ENCODE measurements at regions not wholly inside any gene's neighbourhood (a gene's known extent, or its start where the extent isn't known, plus 50 kb on each side); places are given as distances from the start of the nearest gene placed in this dataset.

DNA sequence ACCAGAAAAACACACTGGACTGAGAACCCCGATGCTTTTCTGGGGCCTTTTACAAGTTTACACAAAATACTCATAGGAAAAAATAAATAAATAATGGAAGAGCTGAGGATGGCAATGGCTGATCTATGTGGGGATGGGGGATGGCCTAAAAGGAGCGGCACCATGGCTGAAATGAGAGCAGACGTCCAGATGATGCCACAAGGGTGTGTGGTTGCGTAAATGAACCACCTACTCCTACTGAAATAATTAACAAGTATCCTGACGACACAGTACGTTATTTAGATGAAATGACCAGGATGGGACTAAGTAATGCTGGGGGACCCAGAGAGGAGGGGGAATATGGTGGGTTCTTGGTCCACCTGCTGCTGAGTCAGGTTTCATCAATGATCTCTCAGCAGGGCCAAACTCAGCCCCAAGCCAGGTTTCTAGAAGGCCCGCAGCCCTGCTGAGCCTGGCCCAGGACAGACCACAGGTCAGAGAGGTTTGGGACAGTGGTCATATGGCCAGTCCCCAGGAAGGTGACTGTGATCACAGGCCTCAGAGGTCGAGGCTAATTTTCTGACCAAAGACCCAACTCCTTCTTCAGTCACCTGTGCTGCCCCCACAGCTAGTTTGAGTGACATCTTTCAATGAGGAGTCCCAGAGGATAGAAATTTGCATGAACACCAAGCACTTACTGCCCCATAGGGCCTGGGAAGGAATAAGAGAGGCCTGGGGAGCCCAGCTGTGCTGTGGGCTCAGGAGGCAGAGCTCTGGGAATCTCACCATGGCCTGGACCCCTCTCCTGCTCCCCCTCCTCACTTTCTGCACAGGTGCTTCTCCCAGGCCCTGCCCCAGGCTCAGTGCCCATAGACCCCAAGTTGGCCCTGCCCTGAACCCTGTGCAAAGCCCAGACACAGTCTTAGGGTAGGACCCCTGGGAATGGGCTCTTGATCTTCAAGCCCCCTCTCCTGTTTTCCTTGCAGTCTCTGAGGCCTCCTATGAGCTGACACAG, 76.3 kb upstream of the IGLL5 start:
- Histone ChIP-seq H2AFZ (no peak overlapping the region), H3K79me2 (ENCODE audit: low read depth) (no peaks in the 10 kb centered on the region), H3K4me1 (replicated peaks; ENCODE audit: insufficient read depth) (no peaks in the 10 kb centered on the region), H3K27me3 (ENCODE audit: insufficient read depth, low read depth) (peaks cover 48% of the 10 kb centered on the region), H3K9me3 (ENCODE audit: insufficient read depth, low read depth) (no peaks in the 10 kb centered on the region), H3K36me3 (ENCODE audit: low read depth) (no peaks in the 10 kb centered on the region), H3K4me3 (no peak overlapping the region), H4K20me1 (ENCODE audit: insufficient read depth) (no peaks in the 10 kb centered on the region), H3K27ac (no peak overlapping the region), H3K4me2 (no peak overlapping the region), H3K9me2 (ENCODE audit: insufficient read depth) (no peaks in the 10 kb centered on the region), H3F3A (ENCODE audit: insufficient read depth, low read depth) (no peaks in the 10 kb centered on the region)
- ChIA-PET CTCF (no interaction called here), POLR2A (ENCODE audit: unreplicated experiment) (no interaction called here)
- no TSS peak for BruUV-seq (replicated peaks)
- intact Hi-C loops (cut with micrococcal nuclease; ENCODE audit: unreplicated experiment): no loop called here
- no peak for DNase-seq
- TF ChIP-seq, protein P1, sequence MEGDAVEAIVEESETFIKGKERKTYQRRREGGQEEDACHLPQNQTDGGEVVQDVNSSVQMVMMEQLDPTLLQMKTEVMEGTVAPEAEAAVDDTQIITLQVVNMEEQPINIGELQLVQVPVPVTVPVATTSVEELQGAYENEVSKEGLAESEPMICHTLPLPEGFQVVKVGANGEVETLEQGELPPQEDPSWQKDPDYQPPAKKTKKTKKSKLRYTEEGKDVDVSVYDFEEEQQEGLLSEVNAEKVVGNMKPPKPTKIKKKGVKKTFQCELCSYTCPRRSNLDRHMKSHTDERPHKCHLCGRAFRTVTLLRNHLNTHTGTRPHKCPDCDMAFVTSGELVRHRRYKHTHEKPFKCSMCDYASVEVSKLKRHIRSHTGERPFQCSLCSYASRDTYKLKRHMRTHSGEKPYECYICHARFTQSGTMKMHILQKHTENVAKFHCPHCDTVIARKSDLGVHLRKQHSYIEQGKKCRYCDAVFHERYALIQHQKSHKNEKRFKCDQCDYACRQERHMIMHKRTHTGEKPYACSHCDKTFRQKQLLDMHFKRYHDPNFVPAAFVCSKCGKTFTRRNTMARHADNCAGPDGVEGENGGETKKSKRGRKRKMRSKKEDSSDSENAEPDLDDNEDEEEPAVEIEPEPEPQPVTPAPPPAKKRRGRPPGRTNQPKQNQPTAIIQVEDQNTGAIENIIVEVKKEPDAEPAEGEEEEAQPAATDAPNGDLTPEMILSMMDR (conservative IDR thresholded peaks at IDR 0.05): no peak
- no peak for TF ChIP-seq EZH2 (IDR thresholded peaks at IDR 0.05; ENCODE audit: low read depth)

DNA sequence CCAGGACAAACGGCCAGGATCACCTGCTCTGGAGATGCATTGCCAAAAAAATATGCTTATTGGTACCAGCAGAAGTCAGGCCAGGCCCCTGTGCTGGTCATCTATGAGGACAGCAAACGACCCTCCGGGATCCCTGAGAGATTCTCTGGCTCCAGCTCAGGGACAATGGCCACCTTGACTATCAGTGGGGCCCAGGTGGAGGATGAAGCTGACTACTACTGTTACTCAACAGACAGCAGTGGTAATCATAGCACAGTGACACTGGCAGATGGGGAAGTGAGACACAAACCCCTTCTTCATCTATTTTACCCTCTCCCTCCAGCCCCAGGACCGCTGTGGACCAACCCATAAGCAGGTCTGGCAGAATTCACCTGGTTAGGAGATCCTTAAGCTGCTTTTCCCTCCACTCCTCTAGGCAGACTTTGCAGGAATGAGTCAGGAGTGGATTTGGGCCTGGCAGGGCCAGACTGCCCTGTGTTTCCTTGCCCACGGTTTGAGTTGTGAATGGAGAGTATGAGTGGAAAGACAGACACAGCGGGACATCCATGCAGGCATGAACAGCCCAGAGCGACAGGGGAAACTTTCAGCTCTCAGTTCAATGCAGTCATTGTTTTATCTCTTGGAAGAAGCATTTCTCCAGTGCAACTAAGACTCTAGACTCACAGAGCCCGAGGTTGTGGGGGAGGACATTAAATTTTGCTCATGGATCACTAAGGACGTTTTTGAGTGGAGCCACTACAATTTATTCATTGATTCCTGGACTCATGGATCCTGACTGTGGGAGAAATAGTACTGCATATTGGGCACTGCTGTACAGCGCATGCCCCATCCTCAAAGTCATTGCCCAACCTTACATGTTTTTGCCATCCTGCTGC, 75.3 kb upstream of the IGLL5 start:
- BruUV-seq (replicated peaks): no TSS peak
- POLR2A ChIA-PET (ENCODE audit: unreplicated experiment): no interaction called here
- Histone ChIP-seq H3K4me2 (no peak overlapping the region), H3F3A (ENCODE audit: insufficient read depth, low read depth) (no peaks in the 10 kb centered on the region), H4K20me1 (ENCODE audit: insufficient read depth) (no peaks in the 10 kb centered on the region), H3K4me1 (replicated peaks; ENCODE audit: insufficient read depth) (no peaks in the 10 kb centered on the region), H3K9me2 (ENCODE audit: insufficient read depth) (no peaks in the 10 kb centered on the region), H3K79me2 (ENCODE audit: low read depth) (no peaks in the 10 kb centered on the region), H3K36me3 (ENCODE audit: low read depth) (no peaks in the 10 kb centered on the region), H2AFZ (no peak overlapping the region), H3K9me3 (ENCODE audit: insufficient read depth, low read depth) (no peaks in the 10 kb centered on the region), H3K27me3 (ENCODE audit: insufficient read depth, low read depth) (peaks cover 49% of the 10 kb centered on the region), H3K27ac (no peak overlapping the region), H3K4me3 (no peak overlapping the region)
- no peak for TF ChIP-seq EZH2 (IDR thresholded peaks at IDR 0.05; ENCODE audit: low read depth)
- TF ChIP-seq, protein P1 (conservative IDR thresholded peaks at IDR 0.05): no peak
- CTCF ChIA-PET: no interaction called here
- intact Hi-C loops (cut with micrococcal nuclease; ENCODE audit: unreplicated experiment): no loop called here
- DNase-seq: no peak

DNA sequence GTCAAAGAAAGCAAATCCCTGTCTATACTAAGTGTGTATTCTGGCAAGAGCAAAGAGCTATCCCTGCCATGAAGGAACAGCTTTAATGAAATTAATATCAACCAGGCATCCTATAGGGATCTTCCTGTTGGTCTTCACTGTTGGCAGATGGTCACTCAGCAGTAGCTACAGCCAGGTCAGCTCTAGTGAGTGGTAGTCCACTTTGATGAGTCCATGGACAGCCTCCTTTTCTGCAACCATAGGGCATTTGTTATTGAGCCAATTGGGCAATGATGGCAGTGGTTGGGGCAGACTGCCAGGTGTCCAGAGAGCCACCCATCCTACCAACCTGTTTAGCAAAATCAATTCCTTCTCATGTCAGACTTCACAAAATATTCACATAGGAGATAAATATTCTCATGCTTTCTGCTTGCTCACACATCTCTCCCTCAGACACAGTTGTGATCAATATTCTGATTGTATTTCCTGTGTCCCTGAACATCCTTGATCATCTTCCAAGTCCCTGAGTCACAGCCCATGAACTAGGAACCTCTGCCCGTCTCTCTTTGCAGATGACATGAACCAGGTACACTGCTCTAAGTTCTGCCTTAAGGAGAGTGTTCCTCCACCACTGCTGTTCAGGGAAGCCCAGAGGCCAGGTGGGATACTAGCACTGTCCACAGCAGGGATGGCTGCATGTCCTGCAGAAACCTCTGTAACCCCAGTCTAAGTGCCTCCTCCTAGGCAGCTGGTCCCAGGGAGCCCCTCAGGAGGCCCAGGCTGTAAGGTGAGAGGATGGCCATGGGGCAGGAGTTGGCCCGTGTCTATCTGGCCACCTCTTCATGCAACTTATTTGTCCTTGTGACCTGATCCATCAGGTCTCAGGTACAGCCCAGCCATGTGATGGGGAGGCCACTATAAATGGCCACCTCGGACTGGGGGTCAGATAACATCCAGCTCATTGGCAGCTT, 74.2 kb upstream of the IGLL5 start:
- Histone ChIP-seq H3K79me2 (ENCODE audit: low read depth) (no peaks in the 10 kb centered on the region), H3F3A (ENCODE audit: insufficient read depth, low read depth) (no peaks in the 10 kb centered on the region), H3K27me3 (ENCODE audit: insufficient read depth, low read depth) (peaks cover 49% of the 10 kb centered on the region), H3K4me3 (no peak overlapping the region), H3K4me1 (replicated peaks; ENCODE audit: insufficient read depth) (no peaks in the 10 kb centered on the region), H3K9me2 (ENCODE audit: insufficient read depth) (no peaks in the 10 kb centered on the region), H3K4me2 (no peak overlapping the region), H3K36me3 (ENCODE audit: low read depth) (no peaks in the 10 kb centered on the region), H2AFZ (no peak overlapping the region), H4K20me1 (ENCODE audit: insufficient read depth) (no peaks in the 10 kb centered on the region), H3K9me3 (ENCODE audit: insufficient read depth, low read depth) (no peaks in the 10 kb centered on the region), H3K27ac (no peak overlapping the region)
- no TSS peak for BruUV-seq (replicated peaks)
- no peak for DNase-seq
- no peak for TF ChIP-seq EZH2 (IDR thresholded peaks at IDR 0.05; ENCODE audit: low read depth)
- TF ChIP-seq, protein P1 (conservative IDR thresholded peaks at IDR 0.05): no peak
- ChIA-PET CTCF (no interaction called here), POLR2A (ENCODE audit: unreplicated experiment) (no interaction called here)
- intact Hi-C loops (cut with micrococcal nuclease; ENCODE audit: unreplicated experiment): no loop called here

Measured in PC-9 (cell line).